ENCODE measurements at regions not wholly inside any gene's neighbourhood (a gene's known extent, or its start where the extent isn't known, plus 50 kb on each side); places are given as distances from the start of the nearest gene placed in this dataset.

DNA sequence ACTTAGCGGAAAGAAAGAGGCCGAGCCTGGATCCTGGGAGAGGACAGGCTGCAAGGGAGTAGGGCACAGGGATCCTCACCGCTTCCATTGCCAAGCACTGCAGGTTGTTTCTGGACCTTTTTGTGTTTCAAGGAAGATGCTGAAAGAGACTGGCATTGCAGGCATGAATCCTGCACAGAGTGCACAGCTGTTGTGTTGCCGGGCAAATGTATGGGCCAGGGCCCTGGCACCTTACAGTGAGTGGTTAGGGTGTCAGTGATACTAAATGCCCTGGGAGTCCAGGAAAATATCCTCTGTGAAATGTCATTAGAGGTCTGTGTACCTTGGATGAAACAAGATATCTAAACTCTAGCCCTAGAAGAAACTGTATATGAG lies 145.5 kb upstream of the FGGY start:
- TF ChIP-seq, protein P1, sequence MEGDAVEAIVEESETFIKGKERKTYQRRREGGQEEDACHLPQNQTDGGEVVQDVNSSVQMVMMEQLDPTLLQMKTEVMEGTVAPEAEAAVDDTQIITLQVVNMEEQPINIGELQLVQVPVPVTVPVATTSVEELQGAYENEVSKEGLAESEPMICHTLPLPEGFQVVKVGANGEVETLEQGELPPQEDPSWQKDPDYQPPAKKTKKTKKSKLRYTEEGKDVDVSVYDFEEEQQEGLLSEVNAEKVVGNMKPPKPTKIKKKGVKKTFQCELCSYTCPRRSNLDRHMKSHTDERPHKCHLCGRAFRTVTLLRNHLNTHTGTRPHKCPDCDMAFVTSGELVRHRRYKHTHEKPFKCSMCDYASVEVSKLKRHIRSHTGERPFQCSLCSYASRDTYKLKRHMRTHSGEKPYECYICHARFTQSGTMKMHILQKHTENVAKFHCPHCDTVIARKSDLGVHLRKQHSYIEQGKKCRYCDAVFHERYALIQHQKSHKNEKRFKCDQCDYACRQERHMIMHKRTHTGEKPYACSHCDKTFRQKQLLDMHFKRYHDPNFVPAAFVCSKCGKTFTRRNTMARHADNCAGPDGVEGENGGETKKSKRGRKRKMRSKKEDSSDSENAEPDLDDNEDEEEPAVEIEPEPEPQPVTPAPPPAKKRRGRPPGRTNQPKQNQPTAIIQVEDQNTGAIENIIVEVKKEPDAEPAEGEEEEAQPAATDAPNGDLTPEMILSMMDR (IDR thresholded peaks at IDR 0.05; ENCODE audit: insufficient read depth, low read length) = no peak
- TF ChIP-seq, protein P2, sequence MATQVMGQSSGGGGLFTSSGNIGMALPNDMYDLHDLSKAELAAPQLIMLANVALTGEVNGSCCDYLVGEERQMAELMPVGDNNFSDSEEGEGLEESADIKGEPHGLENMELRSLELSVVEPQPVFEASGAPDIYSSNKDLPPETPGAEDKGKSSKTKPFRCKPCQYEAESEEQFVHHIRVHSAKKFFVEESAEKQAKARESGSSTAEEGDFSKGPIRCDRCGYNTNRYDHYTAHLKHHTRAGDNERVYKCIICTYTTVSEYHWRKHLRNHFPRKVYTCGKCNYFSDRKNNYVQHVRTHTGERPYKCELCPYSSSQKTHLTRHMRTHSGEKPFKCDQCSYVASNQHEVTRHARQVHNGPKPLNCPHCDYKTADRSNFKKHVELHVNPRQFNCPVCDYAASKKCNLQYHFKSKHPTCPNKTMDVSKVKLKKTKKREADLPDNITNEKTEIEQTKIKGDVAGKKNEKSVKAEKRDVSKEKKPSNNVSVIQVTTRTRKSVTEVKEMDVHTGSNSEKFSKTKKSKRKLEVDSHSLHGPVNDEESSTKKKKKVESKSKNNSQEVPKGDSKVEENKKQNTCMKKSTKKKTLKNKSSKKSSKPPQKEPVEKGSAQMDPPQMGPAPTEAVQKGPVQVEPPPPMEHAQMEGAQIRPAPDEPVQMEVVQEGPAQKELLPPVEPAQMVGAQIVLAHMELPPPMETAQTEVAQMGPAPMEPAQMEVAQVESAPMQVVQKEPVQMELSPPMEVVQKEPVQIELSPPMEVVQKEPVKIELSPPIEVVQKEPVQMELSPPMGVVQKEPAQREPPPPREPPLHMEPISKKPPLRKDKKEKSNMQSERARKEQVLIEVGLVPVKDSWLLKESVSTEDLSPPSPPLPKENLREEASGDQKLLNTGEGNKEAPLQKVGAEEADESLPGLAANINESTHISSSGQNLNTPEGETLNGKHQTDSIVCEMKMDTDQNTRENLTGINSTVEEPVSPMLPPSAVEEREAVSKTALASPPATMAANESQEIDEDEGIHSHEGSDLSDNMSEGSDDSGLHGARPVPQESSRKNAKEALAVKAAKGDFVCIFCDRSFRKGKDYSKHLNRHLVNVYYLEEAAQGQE (IDR thresholded peaks at IDR 0.05; ENCODE audit: insufficient replicate concordance, low read depth) = no peak
- Histone ChIP-seq H3K27ac (replicated peaks) (no peak overlapping the region), H3K27me3 (ENCODE audit: insufficient read depth, poor library complexity, severe bottlenecking) (no peaks in the 10 kb centered on the region), H3K4me3 (replicated peaks; ENCODE audit: insufficient read depth, low read length) (no peak overlapping the region)
- DNase-seq (ENCODE audit: low read depth in 1 of 2, low spot score in 1 of 2) = no peak

- TF ChIP-seq POLR2AphosphoS5 (IDR thresholded peaks at IDR 0.05; ENCODE audit: low read depth) (no peak), GABPA (IDR thresholded peaks at IDR 0.05; ENCODE audit: low read depth) (no peak), SPI1 (IDR thresholded peaks at IDR 0.05; ENCODE audit: borderline replicate concordance, low read depth) (no peak)
- TF ChIP-seq, protein P2 (IDR thresholded peaks at IDR 0.05; ENCODE audit: insufficient replicate concordance, low read depth) = no peak
- TF ChIP-seq, protein P1 (IDR thresholded peaks at IDR 0.05; ENCODE audit: insufficient read depth, low read length) = no peak
- H3K27me3 ChIP-seq (ENCODE audit: insufficient read depth, poor library complexity, severe bottlenecking) = no peaks in the 10 kb centered on the region
- H3K27ac ChIP-seq (replicated peaks) = no peak overlapping the region
- H3K4me3 ChIP-seq (replicated peaks; ENCODE audit: insufficient read depth, low read length) = no peak overlapping the region
- DNase-seq (ENCODE audit: low read depth in 1 of 2, low spot score in 1 of 2) = no peak
Measured at GRCh38 chr1:59151860-59152259, 145.0 kb upstream of the FGGY start.

GRCh38 chr1:59152511-59152910 lies 144.4 kb upstream of the FGGY start:
- Histone ChIP-seq H3K4me3 (replicated peaks; ENCODE audit: insufficient read depth, low read length) (no peak overlapping the region), H3K27ac (replicated peaks) (no peak overlapping the region), H3K27me3 (ENCODE audit: insufficient read depth, poor library complexity, severe bottlenecking) (no peaks in the 10 kb centered on the region)
- DNase-seq (ENCODE audit: low read depth in 1 of 2, low spot score in 1 of 2) = no peak
- TF ChIP-seq GABPA (IDR thresholded peaks at IDR 0.05; ENCODE audit: low read depth) = no peak
- TF ChIP-seq, protein P2 (IDR thresholded peaks at IDR 0.05; ENCODE audit: insufficient replicate concordance, low read depth) = no peak
- TF ChIP-seq SPI1 (IDR thresholded peaks at IDR 0.05; ENCODE audit: borderline replicate concordance, low read depth) = no peak
- no peak for TF ChIP-seq POLR2AphosphoS5 (IDR thresholded peaks at IDR 0.05; ENCODE audit: low read depth)
- TF ChIP-seq, protein P1 (IDR thresholded peaks at IDR 0.05; ENCODE audit: insufficient read depth, low read length) = no peak

Data from HL-60 (cell line).